ENCODE measurements at regions not wholly inside any gene's neighbourhood (a gene's known extent, or its start where the extent isn't known, plus 50 kb on each side); places are given as distances from the start of the nearest gene placed in this dataset.

GRCh38 chr1:72869441-72869840 is 587.1 kb upstream of the NEGR1 start:
- no peak for TF ChIP-seq CTCF (conservative IDR thresholded peaks at IDR 0.05; ENCODE audit: low read depth in 2 of 2)
- no peak for TF ChIP-seq STAT1 (IDR thresholded peaks at IDR 0.05; ENCODE audit: unreplicated experiment)
- TF ChIP-seq EZH2phosphoT487 (IDR thresholded peaks at IDR 0.05; ENCODE audit: unreplicated experiment) = no peak
- no peak for TF ChIP-seq CREB1 (CRISPR knock-in tag; IDR thresholded peaks at IDR 0.05; ENCODE audit: low read depth)
- TF ChIP-seq EZH2 (IDR thresholded peaks at IDR 0.05; ENCODE audit: low read depth, unreplicated experiment) = no peak
- no peak for TF ChIP-seq POLR2AphosphoS5 (IDR thresholded peaks at IDR 0.05; ENCODE audit: low read depth)
- TF ChIP-seq REST (IDR thresholded peaks at IDR 0.05; ENCODE audit: unreplicated experiment) = no peak

Measured in GM23338 (cell line).